ENCODE measurements at regions not wholly inside any gene's neighbourhood (a gene's known extent, or its start where the extent isn't known, plus 50 kb on each side); places are given as distances from the start of the nearest gene placed in this dataset.
"Not testable (repeated sequence)": the region's sequence is repeated elsewhere in the genome, so short reads cannot be mapped to it uniquely, and the experiment has no call there.

GRCh38 chr10:28457873-28458272, 75.0 kb upstream of the WAC start:
- not testable (repeated sequence) for TF ChIP-seq CTCF (conservative IDR thresholded peaks at IDR 0.05; ENCODE audit: low read depth in 2 of 2); REST (IDR thresholded peaks at IDR 0.05; ENCODE audit: unreplicated experiment); ZNF331 (CRISPR knock-in tag; IDR thresholded peaks at IDR 0.05; ENCODE audit: low read depth)
